ENCODE measurements at regions not wholly inside any gene's neighbourhood (a gene's known extent, or its start where the extent isn't known, plus 50 kb on each side); places are given as distances from the start of the nearest gene placed in this dataset.
"Not testable (repeated sequence)": the region's sequence is repeated elsewhere in the genome, so short reads cannot be mapped to it uniquely, and the experiment has no call there.

GRCh38 chr20:12946789-12947188 lies 62.0 kb upstream of the SPTLC3 start:
- ATAC-seq (no peak), DNase-seq (no peak)
- H3K27me3 ChIP-seq: no peaks in the 10 kb centered on the region
- no peak overlapping the region for H3K4me3 ChIP-seq
- no peaks in the 10 kb centered on the region for H3K9me3 ChIP-seq
- no peaks in the 10 kb centered on the region for H3K4me1 ChIP-seq
- in situ Hi-C loops (cut with MboI; ENCODE audit: low sequenced_read_pairs in 4 of 4) (no loop called here), intact Hi-C loops (cut with DNase I; ENCODE audit: low total_unique reads) (no loop called here)
- H3K36me3 ChIP-seq: no peaks in the 10 kb centered on the region
- TF ChIP-seq POLR2A (IDR thresholded peaks at IDR 0.05) (no peak), CTCF (IDR thresholded peaks at IDR 0.05 in 4 of 5, conservative IDR thresholded peaks at IDR 0.05 in 1 of 5) (no peak)
- H3K27ac ChIP-seq: no peak overlapping the region

DNA sequence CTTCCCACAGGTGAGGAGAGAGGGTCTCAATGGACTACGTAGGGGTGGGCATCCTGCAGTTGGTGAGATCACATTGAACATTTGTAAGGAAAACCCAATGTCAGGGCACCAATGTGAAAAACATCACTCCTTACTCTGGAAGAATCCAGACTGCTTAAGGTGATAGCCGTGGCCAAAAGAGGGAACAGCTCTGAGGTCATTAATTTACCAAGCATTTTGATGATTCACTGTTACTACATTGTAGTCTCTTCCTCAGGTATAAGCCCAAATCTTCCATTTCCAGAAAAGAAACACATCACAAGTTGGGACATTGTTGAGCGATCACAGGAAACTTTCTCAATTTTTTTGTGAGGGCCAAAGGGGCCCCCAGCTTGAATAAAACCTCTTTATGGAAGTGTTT lies 61.1 kb upstream of the SPTLC3 start:
- DNase-seq (no peak), ATAC-seq (no peak)
- no peaks in the 10 kb centered on the region for H3K9me3 ChIP-seq
- TF ChIP-seq POLR2A (IDR thresholded peaks at IDR 0.05) (no peak), CTCF (IDR thresholded peaks at IDR 0.05 in 4 of 5, conservative IDR thresholded peaks at IDR 0.05 in 1 of 5) (no peak)
- H3K36me3 ChIP-seq: no peaks in the 10 kb centered on the region
- intact Hi-C loops (cut with DNase I; ENCODE audit: low total_unique reads) (no loop called here), in situ Hi-C loops (cut with MboI; ENCODE audit: low sequenced_read_pairs in 4 of 4) (no loop called here)
- H3K4me3 ChIP-seq: no peak overlapping the region
- H3K4me1 ChIP-seq: no peaks in the 10 kb centered on the region
- no peaks in the 10 kb centered on the region for H3K27me3 ChIP-seq
- H3K27ac ChIP-seq: no peak overlapping the region

GRCh38 chr20:12949429-12949980 lies 59.3 kb upstream of the SPTLC3 start:
- H3K27ac ChIP-seq: no peak overlapping the region
- H3K4me1 ChIP-seq: no peaks in the 10 kb centered on the region
- H3K9me3 ChIP-seq: no peaks in the 10 kb centered on the region
- in situ Hi-C loops (cut with MboI; ENCODE audit: low sequenced_read_pairs in 4 of 4): no loop called here
- H3K36me3 ChIP-seq: no peaks in the 10 kb centered on the region
- no peak overlapping the region for H3K4me3 ChIP-seq
- ATAC-seq: no peak
- TF ChIP-seq POLR2A (IDR thresholded peaks at IDR 0.05) (no peak), CTCF (IDR thresholded peaks at IDR 0.05 in 4 of 5, conservative IDR thresholded peaks at IDR 0.05 in 1 of 5) (no peak)
- H3K27me3 ChIP-seq: no peaks in the 10 kb centered on the region
- intact Hi-C loops (cut with DNase I; ENCODE audit: low total_unique reads): no loop called here
- no peak for DNase-seq

GRCh38 chr20:12954254-12954653 lies 54.5 kb upstream of the SPTLC3 start:
- H3K27me3 ChIP-seq; H3K9me3 ChIP-seq; intact Hi-C loops (cut with DNase I; ENCODE audit: low total_unique reads); DNase-seq; H3K36me3 ChIP-seq; ATAC-seq; in situ Hi-C loops (cut with MboI; ENCODE audit: low sequenced_read_pairs in 4 of 4); H3K4me1 ChIP-seq; H3K4me3 ChIP-seq; H3K27ac ChIP-seq: not testable (repeated sequence)

- no peaks in the 10 kb centered on the region for H3K36me3 ChIP-seq
- TF ChIP-seq CTCF (IDR thresholded peaks at IDR 0.05 in 4 of 5, conservative IDR thresholded peaks at IDR 0.05 in 1 of 5) (no peak), POLR2A (IDR thresholded peaks at IDR 0.05) (no peak)
- no peak for DNase-seq
- H3K9me3 ChIP-seq: no peaks in the 10 kb centered on the region
- no peak overlapping the region for H3K4me3 ChIP-seq
- in situ Hi-C loops (cut with MboI; ENCODE audit: low sequenced_read_pairs in 4 of 4) (no loop called here), intact Hi-C loops (cut with DNase I; ENCODE audit: low total_unique reads) (no loop called here)
- no peaks in the 10 kb centered on the region for H3K4me1 ChIP-seq
- H3K27me3 ChIP-seq: no peaks in the 10 kb centered on the region
- H3K27ac ChIP-seq: no peak overlapping the region
- no peak for ATAC-seq
Measured at GRCh38 chr20:12955611-12956010, 53.2 kb upstream of the SPTLC3 start.
